GM23248 (cell line): ENCODE measurements at regions not wholly inside any gene's neighbourhood (a gene's known extent, or its start where the extent isn't known, plus 50 kb on each side); places are given as distances from the start of the nearest gene placed in this dataset.
"Not testable (repeated sequence)": the region's sequence is repeated elsewhere in the genome, so short reads cannot be mapped to it uniquely, and the experiment has no call there.

Experiments used
- DNase-seq: peaks from one replicate; pipeline ENCODE4 v3.0.0-alpha.2; 2015
- H2AFZ ChIP-seq: fragments of 200-600 bp; sonication (generic); 2 replicates; pipeline ENCODE4 v1.6.1; 2016; ENCODE audit warnings: antibody characterized with exemption
- H3F3A ChIP-seq: fragments of 200-600 bp; sonication (generic); 2 replicates; pipeline ENCODE4 v1.6.1; 2016; ENCODE audit warnings: mild to moderate bottlenecking, antibody characterized with exemption, mixed run types; ENCODE audit not compliant: insufficient read depth
- H3K27ac ChIP-seq: fragments of 200-600 bp; sonication (generic); 2 replicates; pipeline ENCODE4 v1.5.1; 2016; ENCODE audit warnings: mild to moderate bottlenecking
- H3K27me3 ChIP-seq: fragments of 200-600 bp; sonication (generic); replicated peaks from 2 replicates; pipeline ENCODE4 v1.6.1; 2016; ENCODE audit warnings: mild to moderate bottlenecking; ENCODE audit not compliant: insufficient read depth
- H3K36me3 ChIP-seq: fragments of 200-600 bp; sonication (generic); 2 replicates; pipeline ENCODE4 v1.6.1; 2016; ENCODE audit warnings: low read depth, mild to moderate bottlenecking
- H3K4me1 ChIP-seq: fragments of 200-600 bp; sonication (generic); 2 replicates; pipeline ENCODE4 v1.6.1; 2016; ENCODE audit warnings: mild to moderate bottlenecking; ENCODE audit not compliant: insufficient read depth
- H3K4me2 ChIP-seq: fragments of 200-600 bp; sonication (generic); one replicate; pipeline ENCODE4 v1.6.1; 2016; ENCODE audit warnings: mild to moderate bottlenecking; ENCODE audit not compliant: unreplicated experiment
- H3K4me3 ChIP-seq: fragments of 200-600 bp; sonication (generic); 2 replicates; pipeline ENCODE4 v1.5.1; 2016; ENCODE audit warnings: mild to moderate bottlenecking
- H3K79me2 ChIP-seq: fragments of 200-600 bp; sonication (generic); 2 replicates; pipeline ENCODE4 v1.6.1; 2016; ENCODE audit warnings: mild to moderate bottlenecking; ENCODE audit not compliant: insufficient read depth
- H3K9ac ChIP-seq: fragments of 200-600 bp; sonication (generic); 2 replicates; pipeline ENCODE4 v1.6.1; 2016; ENCODE audit warnings: mild to moderate bottlenecking
- H3K9me2 ChIP-seq: fragments of 200-600 bp; sonication (generic); 2 replicates; pipeline ENCODE4 v1.6.1; 2016; ENCODE audit warnings: mixed run types, mild to moderate bottlenecking, moderate library complexity; ENCODE audit not compliant: insufficient read depth
- H3K9me3 ChIP-seq: fragments of 200-600 bp; sonication (generic); one replicate; pipeline ENCODE4 v1.6.1; 2017; ENCODE audit warnings: low read depth
- H4K20me1 ChIP-seq: fragments of 200-600 bp; sonication (generic); 2 replicates; pipeline ENCODE4 v1.6.0; 2016; ENCODE audit not compliant: insufficient read depth
- EZH2 ChIP-seq: fragments of 200-600 bp; sonication (generic); IDR thresholded peaks from 2 replicates; pipeline ENCODE4 v1.6.1; 2018; ENCODE audit warnings: antibody characterized with exemption, mild to moderate bottlenecking; ENCODE audit not compliant: insufficient read depth, poor library complexity, severe bottlenecking
- EZH2phosphoT487 ChIP-seq: fragments of 200-600 bp; sonication (generic); IDR thresholded peaks from 2 replicates; pipeline ENCODE4 v1.6.1; 2018; ENCODE audit warnings: antibody characterized with exemption, moderate library complexity, mild to moderate bottlenecking, low read depth; ENCODE audit not compliant: insufficient read depth
- WGBS, 2 experiments: methylation state at CpG; one replicate each; pipeline ENCODE4 v1.1.6; 2015 to 2017; ENCODE audit warnings: low lambda C conversion rate in 2 of 2, low coverage in 1 of 2; ENCODE audit errors: missing lambda C conversion rate in 2 of 2; 5-methylcytosine and 5-hydroxymethylcytosine counted together
- in situ Hi-C: fragments of 300-500 bp; cut with MboI; formaldehyde crosslinking; loops from 2 replicates; pipeline ENCODE4 v1.15.0; 2020

DNA sequence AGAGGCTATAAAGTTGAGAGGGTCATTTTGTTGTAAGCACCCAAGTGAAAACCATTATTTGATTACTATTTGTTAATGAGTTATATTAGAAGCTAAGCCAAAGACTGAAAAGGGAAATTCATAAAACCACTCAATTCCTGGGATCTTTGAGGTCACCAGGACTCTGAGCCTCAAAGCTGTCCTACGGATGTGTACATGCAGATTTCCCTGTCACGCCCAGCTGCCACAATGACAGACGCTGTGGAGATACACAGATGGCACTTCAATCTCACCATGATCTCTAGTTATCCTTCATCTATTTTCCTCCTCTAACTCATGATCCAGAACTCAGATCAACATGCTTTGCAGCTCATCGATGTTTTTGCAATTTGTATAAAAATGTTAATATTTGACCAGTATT is 403.5 kb upstream of the MIR17HG start:
- H3K9me3 ChIP-seq, result no peaks in the 10 kb centered on the region
- no peaks in the 10 kb centered on the region for H3K9me2 ChIP-seq
- H3K4me2 ChIP-seq, result no peak overlapping the region
- no peaks in the 10 kb centered on the region for H4K20me1 ChIP-seq
- no peaks in the 10 kb centered on the region for H3K36me3 ChIP-seq
- no peak for DNase-seq
- no peak overlapping the region for H3K4me3 ChIP-seq
- H3K79me2 ChIP-seq, result no peaks in the 10 kb centered on the region
- no peak overlapping the region for H2AFZ ChIP-seq
- in situ Hi-C loops, result no loop called here
- H3F3A ChIP-seq, result no peaks in the 10 kb centered on the region
- H3K4me1 ChIP-seq, result no peaks in the 10 kb centered on the region
- no peak overlapping the region for H3K27ac ChIP-seq
- TF ChIP-seq EZH2 (no peak), EZH2phosphoT487 (no peak)
- WGBS, 2 experiments, result 15 to 19% methylated on average over 4 of the region's 4 CpGs
- no peak overlapping the region for H3K9ac ChIP-seq
- H3K27me3 ChIP-seq, result no peaks in the 10 kb centered on the region

DNA sequence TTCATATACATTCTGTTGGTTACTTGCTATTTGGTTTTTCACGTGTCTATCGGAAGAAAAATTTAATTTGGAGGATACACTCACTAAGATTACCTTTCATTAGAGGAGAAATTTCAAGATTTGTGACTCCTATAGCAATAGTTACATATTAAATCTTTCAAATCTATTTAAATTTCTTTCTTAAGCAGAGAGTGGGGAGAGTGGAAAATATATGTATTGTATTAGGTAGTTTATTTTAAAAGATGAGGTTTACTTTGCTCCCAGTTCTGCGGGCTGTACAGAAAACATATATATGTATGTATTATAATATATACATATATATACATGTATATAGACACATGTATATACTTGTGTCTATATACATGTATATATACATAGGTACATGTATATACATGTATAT is 402.3 kb upstream of the MIR17HG start:
- H3K27me3 ChIP-seq, H3K4me1 ChIP-seq, H3K4me2 ChIP-seq, H3K27ac ChIP-seq, H4K20me1 ChIP-seq, H3K79me2 ChIP-seq, H3K9ac ChIP-seq, H3K9me2 ChIP-seq, H3K9me3 ChIP-seq, H2AFZ ChIP-seq, DNase-seq, H3K4me3 ChIP-seq, H3F3A ChIP-seq, H3K36me3 ChIP-seq, in situ Hi-C loops: not testable (repeated sequence)
- 34 to 39% methylated on average over 3 of the region's 3 CpGs for WGBS, 2 experiments

DNA sequence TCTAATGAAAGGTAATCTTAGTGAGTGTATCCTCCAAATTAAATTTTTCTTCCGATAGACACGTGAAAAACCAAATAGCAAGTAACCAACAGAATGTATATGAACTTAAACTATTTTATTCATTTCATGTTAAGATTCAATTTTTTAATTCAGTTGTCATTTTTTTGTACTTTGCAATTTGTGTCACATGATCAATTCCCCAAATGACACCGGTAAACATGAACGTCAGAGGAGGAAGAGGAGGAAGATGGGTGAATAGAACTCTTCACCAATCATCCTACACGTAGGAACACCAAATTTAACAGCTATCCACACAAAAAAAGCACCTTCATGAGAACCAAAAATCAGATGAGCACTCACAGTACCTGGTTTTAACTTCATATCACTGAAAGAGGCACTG is 401.4 kb upstream of the MIR17HG start:
- H3K27ac ChIP-seq, H3K9me3 ChIP-seq, H3K36me3 ChIP-seq, H3F3A ChIP-seq, H3K4me1 ChIP-seq, H3K9ac ChIP-seq, H3K9me2 ChIP-seq, H3K27me3 ChIP-seq, H3K4me2 ChIP-seq, H3K4me3 ChIP-seq, DNase-seq, H4K20me1 ChIP-seq, H2AFZ ChIP-seq, in situ Hi-C loops, H3K79me2 ChIP-seq: not testable (repeated sequence)
- 34 to 35% methylated on average over 5 of the region's 5 CpGs for WGBS, 2 experiments

DNA sequence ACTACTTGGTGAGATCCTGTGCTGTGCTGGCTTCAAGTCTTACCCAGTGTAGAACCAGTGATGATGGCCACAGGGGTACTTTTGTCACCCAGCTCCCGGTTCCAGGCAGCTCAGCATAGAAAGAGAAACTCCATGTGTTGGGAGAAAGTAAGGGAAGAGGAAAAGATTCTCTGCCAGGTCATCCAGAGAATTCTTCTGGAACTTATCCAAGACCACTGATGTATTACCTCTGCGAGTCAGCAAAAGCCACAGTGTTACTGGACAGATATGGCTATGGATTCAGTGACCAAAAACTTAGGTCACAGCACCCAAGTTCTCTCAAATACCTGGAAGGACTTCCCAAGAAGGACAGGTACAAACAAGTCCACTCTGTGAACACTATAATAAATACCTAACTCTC is 399.5 kb upstream of the MIR17HG start:
- no peak overlapping the region for H3K4me3 ChIP-seq
- no peak for DNase-seq
- in situ Hi-C loops, result no loop called here

DNA sequence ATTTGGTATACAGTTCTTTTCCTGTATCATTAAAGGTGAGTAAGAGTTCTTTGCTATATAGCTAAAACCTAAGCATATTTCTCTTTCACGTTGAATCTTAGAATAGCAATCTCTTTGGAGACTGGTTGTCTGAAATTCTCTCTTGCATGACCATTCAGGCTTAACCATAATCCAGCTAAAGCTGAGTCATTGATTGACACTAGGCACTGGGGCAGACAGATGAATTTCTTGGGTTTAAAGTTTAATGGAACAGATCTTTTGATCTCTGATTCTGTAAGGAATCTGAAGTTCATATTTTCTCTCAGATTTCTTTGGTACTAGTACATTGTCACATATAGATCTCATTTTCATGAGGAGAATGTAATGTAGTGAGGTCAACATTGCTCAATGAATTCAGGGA is 397.3 kb upstream of the MIR17HG start:
- Histone ChIP-seq H3K27ac (no peak overlapping the region), H3K4me3 (no peak overlapping the region), H3F3A (no peaks in the 10 kb centered on the region), H3K27me3 (no peaks in the 10 kb centered on the region), H3K79me2 (no peaks in the 10 kb centered on the region), H3K9me3 (no peaks in the 10 kb centered on the region), H4K20me1 (no peaks in the 10 kb centered on the region), H3K4me2 (no peak overlapping the region), H2AFZ (no peak overlapping the region), H3K4me1 (no peaks in the 10 kb centered on the region), H3K9ac (no peak overlapping the region), H3K36me3 (no peaks in the 10 kb centered on the region), H3K9me2 (no peaks in the 10 kb centered on the region)
- TF ChIP-seq EZH2phosphoT487 (no peak), EZH2 (no peak)
- WGBS, 2 experiments, result 21 to 31% methylated on average over 1 of the region's 1 CpG
- no peak for DNase-seq
- in situ Hi-C loops, result no loop called here

More for the DNA sequence above, 399.5 kb upstream of the MIR17HG start:
- H3K9ac ChIP-seq, result no peak overlapping the region
- no peaks in the 10 kb centered on the region for H3K79me2 ChIP-seq
- no peak overlapping the region for H2AFZ ChIP-seq
- no peaks in the 10 kb centered on the region for H3K9me3 ChIP-seq
- no peak overlapping the region for H3K27ac ChIP-seq
- no peaks in the 10 kb centered on the region for H3K36me3 ChIP-seq
- TF ChIP-seq EZH2, result no peak
- no peak for TF ChIP-seq EZH2phosphoT487
- H3K4me1 ChIP-seq, result no peaks in the 10 kb centered on the region
- H3K4me2 ChIP-seq, result no peak overlapping the region
- H3K27me3 ChIP-seq, result no peaks in the 10 kb centered on the region
- H4K20me1 ChIP-seq, result no peaks in the 10 kb centered on the region
- no peaks in the 10 kb centered on the region for H3F3A ChIP-seq
- WGBS, 2 experiments, result 19 to 20% methylated on average over 2 of the region's 2 CpGs
- no peaks in the 10 kb centered on the region for H3K9me2 ChIP-seq
